ENCODE measurements at regions not wholly inside any gene's neighbourhood (a gene's known extent, or its start where the extent isn't known, plus 50 kb on each side); places are given as distances from the start of the nearest gene placed in this dataset.
A peak's percentile ranks its signal among the peaks of the same experiment; 100 is the strongest.

DNA sequence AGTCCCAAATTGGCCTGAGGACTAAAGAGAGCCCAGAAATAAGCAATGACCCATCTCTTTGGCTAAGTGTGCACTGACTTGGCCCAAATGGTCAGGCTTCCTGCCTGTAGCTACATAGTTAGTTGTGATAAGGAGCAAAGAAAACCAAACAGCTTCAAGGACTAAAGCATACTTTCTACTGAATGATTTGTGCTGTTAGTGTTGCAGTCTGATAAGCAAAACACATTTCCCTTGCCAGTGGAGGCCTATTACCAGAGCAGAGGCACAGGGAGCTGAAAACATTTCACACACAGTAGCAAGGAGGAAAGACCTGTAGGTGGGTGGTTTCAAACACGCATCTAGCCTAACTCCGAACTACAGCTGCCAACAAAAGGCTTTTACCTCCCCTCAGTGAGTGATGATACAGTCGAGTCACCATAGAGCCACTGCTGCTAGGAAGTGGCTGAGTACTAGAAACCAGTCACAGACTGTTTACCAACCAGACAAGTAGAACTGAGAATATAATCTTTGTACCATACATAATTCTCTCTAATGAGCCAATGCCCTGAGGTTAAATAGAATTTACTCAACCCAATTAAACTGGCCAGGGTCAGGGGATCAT is 222.3 kb upstream of the THBS1 start:
- intact Hi-C loops (cut with DNase I): loop anchor here in 2 of 10 donors (2.0 to 5.0 kb wide), 2 partner anchors 74 to 222 kb away; partner anchors contain the start of gene THBS1 (in 1 of the 2)
- DNase-seq: peak in 1 of 2 donors; percentile 54
- WGBS, 2 donors: 29 to 32% methylated on average over 3 of the region's 3 CpGs

DNA sequence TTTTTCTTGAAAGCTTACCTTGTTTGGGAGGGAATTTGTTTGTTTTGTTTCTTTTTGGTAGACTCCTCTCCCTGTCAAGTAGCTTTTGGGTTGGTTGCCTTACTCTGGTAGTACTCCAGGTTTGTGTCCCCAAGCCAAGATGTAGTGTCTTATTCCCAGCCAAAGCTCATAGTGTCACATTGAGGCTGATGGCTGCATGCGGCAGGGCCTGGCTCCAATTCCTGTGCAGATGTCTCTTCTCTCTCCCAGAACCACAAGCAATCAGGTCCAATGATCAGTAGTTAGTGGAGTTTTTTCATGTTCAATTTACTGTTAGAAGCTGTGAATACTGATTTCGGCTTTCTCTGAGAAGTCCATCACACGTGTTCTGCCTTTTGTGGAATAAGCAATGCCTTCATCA is 221.1 kb upstream of the THBS1 start:
- Histone ChIP-seq H3K4me3 (no peak overlapping the region), H3K27ac (peak overlapping the region in 1 of 10 donors; percentile 83), H3K9me3 (no peaks in the 10 kb centered on the region), H3K4me1 (peaks cover 5 to 35% (median 19%) of the 10 kb centered on the region in 9 donors), H3K27me3 (no peaks in the 10 kb centered on the region), H3K36me3 (no peaks in the 10 kb centered on the region)
- 48 to 49% methylated on average over 3 of the region's 3 CpGs for WGBS, 2 donors
- ATAC-seq (peak in 2 of 8 donors; percentile 31 to 43), DNase-seq (no peak)
- intact Hi-C loops (cut with DNase I): loop anchor here in 2 of 10 donors (2.0 to 5.0 kb wide), 2 partner anchors 73 to 221 kb away; partner anchors contain the start of gene THBS1 (in 1 of the 2)
- TF ChIP-seq, protein P1, sequence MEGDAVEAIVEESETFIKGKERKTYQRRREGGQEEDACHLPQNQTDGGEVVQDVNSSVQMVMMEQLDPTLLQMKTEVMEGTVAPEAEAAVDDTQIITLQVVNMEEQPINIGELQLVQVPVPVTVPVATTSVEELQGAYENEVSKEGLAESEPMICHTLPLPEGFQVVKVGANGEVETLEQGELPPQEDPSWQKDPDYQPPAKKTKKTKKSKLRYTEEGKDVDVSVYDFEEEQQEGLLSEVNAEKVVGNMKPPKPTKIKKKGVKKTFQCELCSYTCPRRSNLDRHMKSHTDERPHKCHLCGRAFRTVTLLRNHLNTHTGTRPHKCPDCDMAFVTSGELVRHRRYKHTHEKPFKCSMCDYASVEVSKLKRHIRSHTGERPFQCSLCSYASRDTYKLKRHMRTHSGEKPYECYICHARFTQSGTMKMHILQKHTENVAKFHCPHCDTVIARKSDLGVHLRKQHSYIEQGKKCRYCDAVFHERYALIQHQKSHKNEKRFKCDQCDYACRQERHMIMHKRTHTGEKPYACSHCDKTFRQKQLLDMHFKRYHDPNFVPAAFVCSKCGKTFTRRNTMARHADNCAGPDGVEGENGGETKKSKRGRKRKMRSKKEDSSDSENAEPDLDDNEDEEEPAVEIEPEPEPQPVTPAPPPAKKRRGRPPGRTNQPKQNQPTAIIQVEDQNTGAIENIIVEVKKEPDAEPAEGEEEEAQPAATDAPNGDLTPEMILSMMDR (IDR thresholded peaks at IDR 0.05): no peak

More for the DNA sequence above, 222.3 kb upstream of the THBS1 start:
- Histone ChIP-seq H3K36me3 (no peaks in the 10 kb centered on the region), H3K27me3 (no peaks in the 10 kb centered on the region), H3K4me1 (peaks cover 5 to 35% (median 19%) of the 10 kb centered on the region in 9 donors), H3K9me3 (no peaks in the 10 kb centered on the region), H3K27ac (peak overlapping the region; percentile 49 to 83 (median 73)), H3K4me3 (no peak overlapping the region)
- peak; percentile 83 to 93 (median 90) for ATAC-seq
- TF ChIP-seq, protein P1 (IDR thresholded peaks at IDR 0.05): no peak

DNA sequence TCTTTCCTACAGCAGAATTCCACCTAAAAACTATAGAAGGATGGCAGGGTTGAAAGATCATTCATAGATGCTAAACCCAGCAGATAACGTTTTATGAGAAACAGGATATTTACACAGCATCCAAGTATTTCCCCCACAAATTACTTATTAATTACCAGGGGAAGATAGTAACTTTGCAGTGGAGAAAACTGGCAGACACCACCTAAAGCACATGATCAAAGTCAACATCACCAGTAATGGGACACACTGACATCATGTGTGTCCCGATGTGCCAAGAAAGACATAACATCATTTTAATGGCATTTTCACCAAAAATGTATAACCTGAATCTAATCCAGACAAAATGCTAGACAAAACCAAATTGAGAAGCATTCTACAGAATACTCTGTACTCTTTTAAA is 220.4 kb upstream of the THBS1 start:
- WGBS, 2 donors: 60 to 62% methylated on average over 2 of the region's 2 CpGs
- no peak overlapping the region for H3K4me3 ChIP-seq
- H3K9me3 ChIP-seq: no peaks in the 10 kb centered on the region
- intact Hi-C loops (cut with DNase I): no loop called here
- no peaks in the 10 kb centered on the region for H3K36me3 ChIP-seq
- H3K27me3 ChIP-seq: no peaks in the 10 kb centered on the region
- H3K27ac ChIP-seq: no peak overlapping the region
- ATAC-seq (no peak), DNase-seq (no peak)
- H3K4me1 ChIP-seq: peaks cover 5 to 35% (median 19%) of the 10 kb centered on the region in 9 donors
- TF ChIP-seq, protein P1 (IDR thresholded peaks at IDR 0.05): no peak

DNA sequence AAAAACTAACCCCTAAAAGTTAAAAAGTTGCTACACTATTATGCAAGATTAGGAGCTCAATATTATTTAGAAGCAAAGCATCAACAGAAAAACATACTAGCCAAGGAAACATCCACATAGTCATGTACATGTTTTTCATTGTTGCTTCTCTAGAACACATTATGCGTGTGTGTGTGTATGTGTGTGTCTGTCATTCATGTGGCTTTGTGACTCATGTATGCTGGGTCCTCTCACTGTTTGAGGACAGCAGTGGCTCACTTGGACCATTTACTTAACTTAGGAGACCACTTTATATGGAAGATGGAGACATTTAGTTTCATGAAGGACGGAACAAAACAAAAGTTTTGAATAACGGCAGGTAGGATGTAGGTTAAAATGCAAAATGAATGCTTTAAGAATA is 219.4 kb upstream of the THBS1 start:
- no peaks in the 10 kb centered on the region for H3K36me3 ChIP-seq
- no peaks in the 10 kb centered on the region for H3K27me3 ChIP-seq
- H3K9me3 ChIP-seq: no peaks in the 10 kb centered on the region
- H3K27ac ChIP-seq: no peak overlapping the region
- TF ChIP-seq, protein P1 (IDR thresholded peaks at IDR 0.05): no peak
- no peak for DNase-seq
- WGBS, 2 donors: 95 to 96% methylated on average over 3 of the region's 3 CpGs
- intact Hi-C loops (cut with DNase I): no loop called here
- ATAC-seq: no peak
- peaks cover 5 to 35% (median 19%) of the 10 kb centered on the region in 9 donors for H3K4me1 ChIP-seq
- no peak overlapping the region for H3K4me3 ChIP-seq

Data from heart right ventricle (tissue), 16 donors.